Epithelial cell of proximal tubule (primary cell): ENCODE measurements at regions not wholly inside any gene's neighbourhood (a gene's known extent, or its start where the extent isn't known, plus 50 kb on each side); places are given as distances from the start of the nearest gene placed in this dataset.

ENCODE experiments used
- DNase-seq: peaks from one replicate; pipeline ENCODE4 v3.0.0-alpha.2; 2011; ENCODE audit warnings: low read depth
- H3K4me3 ChIP-seq: 2 replicates; pipeline ENCODE4 v1.5.1; 2011; ENCODE audit warnings: low read depth, mild to moderate bottlenecking, low read length
- CTCF ChIP-seq: conservative IDR thresholded peaks from 2 replicates; pipeline ENCODE4 v1.5.1; 2012; ENCODE audit warnings: low read depth, mild to moderate bottlenecking, low read length

GRCh38 chr2:16170675-16171424 lies 230.5 kb downstream of the MYCN start:
- H3K4me3 ChIP-seq: no peak overlapping the region
- no peak for DNase-seq
- no peak for TF ChIP-seq CTCF

- no peak for TF ChIP-seq CTCF
- no peak for DNase-seq
- H3K4me3 ChIP-seq: no peak overlapping the region
Measured at GRCh38 chr2:16169381-16169960, 229.1 kb downstream of the MYCN start.

GRCh38 chr2:16168506-16169264 lies 228.3 kb downstream of the MYCN start:
- no peak overlapping the region for H3K4me3 ChIP-seq
- no peak for DNase-seq
- TF ChIP-seq CTCF: no peak

GRCh38 chr2:16167870-16168426 lies 227.6 kb downstream of the MYCN start:
- no peak for DNase-seq
- no peak for TF ChIP-seq CTCF
- no peak overlapping the region for H3K4me3 ChIP-seq

GRCh38 chr2:16167451-16167861 lies 227.1 kb downstream of the MYCN start:
- DNase-seq: no peak
- H3K4me3 ChIP-seq: no peak overlapping the region
- TF ChIP-seq CTCF: no peak

GRCh38 chr2:16166327-16166981 lies 226.1 kb downstream of the MYCN start:
- TF ChIP-seq CTCF: no peak
- H3K4me3 ChIP-seq: no peak overlapping the region
- DNase-seq: no peak
